HCT116 (cell line): ENCODE measurements at regions not wholly inside any gene's neighbourhood (a gene's known extent, or its start where the extent isn't known, plus 50 kb on each side); places are given as distances from the start of the nearest gene placed in this dataset.

Experiments used
- ATAC-seq: fragments of 200-7000 bp; cut with Tn5 transposase; 2 replicates; pipeline ENCODE4 v1.9.1; 2020; ENCODE audit warnings: mild to moderate bottlenecking, moderate library complexity
- BruUV-seq: library from RNA; stranded (reverse); fragments of 400-500 nt; replicated peaks from 2 replicates; lab custom pipeline; 2021; lab: Mats Ljungman, UMichigan
- CTCF ChIA-PET: fragments of 300-600 bp; sonication (Branson Sonifier 250); formaldehyde crosslinking; loops from one replicate; lab custom pipeline; 2021; ENCODE audit warnings: antibody characterized with exemption; lab: Charles Lee
- POLR2A ChIA-PET: fragments of 300-600, 350-600 bp; sonication (Branson Sonifier 250); formaldehyde crosslinking; loops from one replicate; lab custom pipeline; 2021; ENCODE audit warnings: antibody characterized with exemption; lab: Charles Lee
- RAD21 ChIA-PET, 2 experiments: fragments of 300-600 bp; sonication (Branson Sonifier 250); formaldehyde crosslinking; loops; one replicate each; lab custom pipeline; 2023; ENCODE audit warnings: low total read pairs in 2 of 2; ENCODE audit not compliant: uncharacterized antibody in 2 of 2, unreplicated experiment in 2 of 2, low non-redundant PET in 1 of 2; lab: Charles Lee
- DNase-seq: peaks from one replicate; pipeline ENCODE4 v3.0.0-alpha.2; 2010; ENCODE audit warnings: low read depth, low spot score
- H2AFZ ChIP-seq: fragments of 200-600 bp; shearing (Covaris generic), sonication (generic); 2 replicates; pipeline ENCODE4 v1.6.1; 2017; ENCODE audit warnings: low read depth, mixed run types, mixed read lengths, antibody characterized with exemption, low read length; ENCODE audit not compliant: poor library complexity, severe bottlenecking
- H3K27ac ChIP-seq: 2 replicates; pipeline ENCODE4 v1.5.1; 2012; ENCODE audit warnings: low read depth, low read length
- H3K27me3 ChIP-seq: fragments of 200-600 bp; sonication (generic); 2 replicates; pipeline ENCODE4 v1.6.1; 2016; ENCODE audit warnings: mixed run types, low read length, mixed read lengths; ENCODE audit not compliant: insufficient read depth
- H3K36me3 ChIP-seq, 2 experiments: fragments of 200-500 bp in 1 of 2; fragments of 200-600 bp in 1 of 2; sonication (Bioruptor generic) in 1 of 2; sonication (generic) in 1 of 2; 2 replicates each; pipeline versions ENCODE4 v1.5.1 to v1.6.1; 2014 to 2016; ENCODE audit warnings: low read length in 2 of 2, inconsistent platforms in 1 of 2, mixed read lengths in 1 of 2, mixed run types in 1 of 2; ENCODE audit not compliant: insufficient read depth in 2 of 2, control insufficient read depth in 1 of 2
- H3K4me1 ChIP-seq, 2 experiments: fragments of 200-600 bp in 1 of 2; sonication (generic) in 1 of 2; 2 replicates each; pipeline versions ENCODE4 v1.5.1 to v1.6.1; 2012 to 2017; ENCODE audit warnings: low read length in 2 of 2, inconsistent platforms in 1 of 2, mild to moderate bottlenecking in 1 of 2, mixed read lengths in 1 of 2, mixed run types in 1 of 2, moderate library complexity in 1 of 2; ENCODE audit not compliant: insufficient read depth in 2 of 2, control insufficient read depth in 1 of 2
- H3K4me2 ChIP-seq: fragments of 200-600 bp; sonication (generic); 2 replicates; pipeline ENCODE4 v1.6.1; 2017; ENCODE audit warnings: mixed run types, low read length, mixed read lengths
- H3K4me3 ChIP-seq, 2 experiments: fragments of 200-600 bp in 1 of 2; sonication (generic) in 1 of 2; replicated peaks in 1 of 2; 2 replicates each; pipeline ENCODE4 v1.5.1; 2011 to 2016; ENCODE audit warnings: low read length in 2 of 2, control low read depth in 1 of 2, low read depth in 1 of 2, mild to moderate bottlenecking in 1 of 2, mixed read lengths in 1 of 2, mixed run types in 1 of 2
- H3K79me2 ChIP-seq: fragments of 200-600 bp; sonication (generic); 2 replicates; pipeline ENCODE4 v1.6.1; 2017; ENCODE audit warnings: mild to moderate bottlenecking, mixed run types, low read length, moderate library complexity, mixed read lengths; ENCODE audit not compliant: insufficient read depth
- H3K9ac ChIP-seq: fragments of 200-600 bp; sonication (generic); 2 replicates; pipeline ENCODE4 v1.6.1; 2016; ENCODE audit warnings: low read length, mixed read lengths
- H3K9me2 ChIP-seq: fragments of 200-600 bp; sonication (generic), shearing (Covaris generic); 2 replicates; pipeline ENCODE4 v1.6.1; 2017; ENCODE audit warnings: mixed run types, mild to moderate bottlenecking, moderate library complexity; ENCODE audit not compliant: insufficient read depth
- H3K9me3 ChIP-seq, 2 experiments: fragments of 200-500 bp in 1 of 2; fragments of 200-600 bp in 1 of 2; sonication (Bioruptor generic) in 1 of 2; sonication (generic) in 1 of 2; 2 replicates each; pipeline ENCODE4 v1.6.1; 2014 to 2017; ENCODE audit warnings: low read length in 2 of 2, mixed read lengths in 2 of 2, inconsistent platforms in 1 of 2, low read depth in 1 of 2, mild to moderate bottlenecking in 1 of 2, mixed run types in 1 of 2, moderate library complexity in 1 of 2; ENCODE audit not compliant: control insufficient read depth in 1 of 2, insufficient read depth in 1 of 2
- H4K20me1 ChIP-seq: fragments of 200-600 bp; sonication (generic), shearing (Covaris generic); 2 replicates; pipeline ENCODE4 v1.6.1; 2017; ENCODE audit warnings: mixed run types, mild to moderate bottlenecking, moderate library complexity; ENCODE audit not compliant: insufficient read depth
- CBX3 ChIP-seq: IDR thresholded peaks from 2 replicates; pipeline ENCODE4 v1.6.1; 2012; ENCODE audit warnings: low read depth
- CEBPB ChIP-seq: IDR thresholded peaks from 2 replicates; pipeline ENCODE4 v1.6.1; 2012; ENCODE audit warnings: low read depth
- EGR1 ChIP-seq: IDR thresholded peaks from 2 replicates; pipeline ENCODE4 v1.6.1; 2012; ENCODE audit warnings: low read depth
- EZH2 ChIP-seq: fragments of 200-600 bp; sonication (generic); IDR thresholded peaks from 2 replicates; pipeline ENCODE4 v1.6.1; 2017; ENCODE audit warnings: antibody characterized with exemption, mixed run types
- JUND ChIP-seq: IDR thresholded peaks from 2 replicates; pipeline ENCODE4 v1.6.1; 2012
- POLR2AphosphoS5 ChIP-seq: IDR thresholded peaks from 2 replicates; pipeline ENCODE4 v1.6.1; 2011; ENCODE audit warnings: mild to moderate bottlenecking, low read depth, low read length, moderate library complexity
- REST ChIP-seq: IDR thresholded peaks from 2 replicates; pipeline ENCODE4 v1.6.1; 2012; ENCODE audit warnings: low read depth
- SP1 ChIP-seq: IDR thresholded peaks from 2 replicates; pipeline ENCODE4 v1.6.1; 2012; ENCODE audit warnings: low read depth
- SRF ChIP-seq: IDR thresholded peaks from 2 replicates; pipeline ENCODE4 v1.6.1; 2012; ENCODE audit warnings: low read depth
- TCF7L2 ChIP-seq: IDR thresholded peaks from 2 replicates; pipeline ENCODE4 v1.7.0; 2011; ENCODE audit warnings: borderline replicate concordance, inconsistent platforms; ENCODE audit not compliant: insufficient read depth, insufficient read length; ENCODE audit errors: extremely low read depth
- YY1 ChIP-seq: IDR thresholded peaks from 2 replicates; pipeline ENCODE4 v1.6.1; 2011; ENCODE audit warnings: low read length, low read depth, moderate library complexity, mild to moderate bottlenecking; ENCODE audit not compliant: insufficient replicate concordance; ENCODE audit errors: extremely low read depth
- ZNF274 ChIP-seq: fragments of 200-500 bp; sonication (Bioruptor generic); IDR thresholded peaks from 2 replicates; pipeline ENCODE4 v1.6.1; 2014; ENCODE audit warnings: mild to moderate bottlenecking, low read depth, low read length, inconsistent platforms
- intact Hi-C: fragments of 100-400 bp; cut with micrococcal nuclease; formaldehyde crosslinking; loops from 2 replicates; pipeline ENCODE4 v1.10.0; 2022
- TF ChIP-seq, protein P1 (sequence below), 3 experiments: fragments of 200-600 bp in 1 of 3; sonication (generic) in 1 of 3; IDR thresholded peaks in 2 of 3; conservative IDR thresholded peaks in 1 of 3; 2 replicates each; pipeline ENCODE4 v1.5.1; 2012 to 2017; ENCODE audit warnings: low read depth in 2 of 3, low read length in 2 of 3, antibody characterized with exemption in 1 of 3, borderline replicate concordance in 1 of 3, control low read depth in 1 of 3, mild to moderate bottlenecking in 1 of 3, mixed read lengths in 1 of 3, mixed run types in 1 of 3, moderate library complexity in 1 of 3; ENCODE audit not compliant: insufficient read depth in 1 of 3
- TF ChIP-seq, protein P2 (sequence below): IDR thresholded peaks from 2 replicates; pipeline ENCODE4 v1.6.1; 2012

- BruUV-seq = no TSS peak
- no peaks in the 10 kb centered on the region for H3K9me2 ChIP-seq
- ChIA-PET POLR2A (no interaction called here), CTCF (no interaction called here), RAD21 (no interaction called here)
- no peak overlapping the region for H3K9ac ChIP-seq
- H3K4me1 ChIP-seq = no peaks in the 10 kb centered on the region
- DNase-seq (no peak), ATAC-seq (no peak)
- H3K36me3 ChIP-seq = no peaks in the 10 kb centered on the region
- H3K4me2 ChIP-seq = no peak overlapping the region
- H3K27me3 ChIP-seq = no peaks in the 10 kb centered on the region
- no peaks in the 10 kb centered on the region for H3K9me3 ChIP-seq
- H3K27ac ChIP-seq = no peak overlapping the region
- no peaks in the 10 kb centered on the region for H4K20me1 ChIP-seq
- no peak for TF ChIP-seq EZH2
- TF ChIP-seq SRF = no peak
- TF ChIP-seq CBX3 = no peak
- no peak for TF ChIP-seq EGR1
- TF ChIP-seq, protein P1, sequence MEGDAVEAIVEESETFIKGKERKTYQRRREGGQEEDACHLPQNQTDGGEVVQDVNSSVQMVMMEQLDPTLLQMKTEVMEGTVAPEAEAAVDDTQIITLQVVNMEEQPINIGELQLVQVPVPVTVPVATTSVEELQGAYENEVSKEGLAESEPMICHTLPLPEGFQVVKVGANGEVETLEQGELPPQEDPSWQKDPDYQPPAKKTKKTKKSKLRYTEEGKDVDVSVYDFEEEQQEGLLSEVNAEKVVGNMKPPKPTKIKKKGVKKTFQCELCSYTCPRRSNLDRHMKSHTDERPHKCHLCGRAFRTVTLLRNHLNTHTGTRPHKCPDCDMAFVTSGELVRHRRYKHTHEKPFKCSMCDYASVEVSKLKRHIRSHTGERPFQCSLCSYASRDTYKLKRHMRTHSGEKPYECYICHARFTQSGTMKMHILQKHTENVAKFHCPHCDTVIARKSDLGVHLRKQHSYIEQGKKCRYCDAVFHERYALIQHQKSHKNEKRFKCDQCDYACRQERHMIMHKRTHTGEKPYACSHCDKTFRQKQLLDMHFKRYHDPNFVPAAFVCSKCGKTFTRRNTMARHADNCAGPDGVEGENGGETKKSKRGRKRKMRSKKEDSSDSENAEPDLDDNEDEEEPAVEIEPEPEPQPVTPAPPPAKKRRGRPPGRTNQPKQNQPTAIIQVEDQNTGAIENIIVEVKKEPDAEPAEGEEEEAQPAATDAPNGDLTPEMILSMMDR (IDR thresholded peaks at IDR 0.05 in 2 of 3, conservative IDR thresholded peaks at IDR 0.05 in 1 of 3; ENCODE audit: borderline replicate concordance in 1 of 3, insufficient read depth in 1 of 3, low read depth in 2 of 3, low read length in 2 of 3) = no peak
- TF ChIP-seq YY1 = no peak
- intact Hi-C loops = no loop called here
- no peaks in the 10 kb centered on the region for H3K79me2 ChIP-seq
- no peak overlapping the region for H2AFZ ChIP-seq
- no peak overlapping the region for H3K4me3 ChIP-seq
Observed at GRCh38 chr4:122996350-122996749, 74.0 kb upstream of the NUDT6 start.

- H3K4me1 ChIP-seq = no peaks in the 10 kb centered on the region
- TF ChIP-seq YY1 = no peak
- TF ChIP-seq, protein P2, sequence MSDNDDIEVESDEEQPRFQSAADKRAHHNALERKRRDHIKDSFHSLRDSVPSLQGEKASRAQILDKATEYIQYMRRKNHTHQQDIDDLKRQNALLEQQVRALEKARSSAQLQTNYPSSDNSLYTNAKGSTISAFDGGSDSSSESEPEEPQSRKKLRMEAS = no peak
- no peak for TF ChIP-seq REST
- TF ChIP-seq SP1 = no peak
- TF ChIP-seq JUND = no peak
- TF ChIP-seq ZNF274 = no peak
- no peak for TF ChIP-seq TCF7L2
- TF ChIP-seq CEBPB = no peak
- TF ChIP-seq POLR2AphosphoS5 = no peak
- TF ChIP-seq, all 23 proteins: peak for 0
- Histone ChIP-seq H4K20me1 (no peaks in the 10 kb centered on the region), H2AFZ (no peak overlapping the region), H3K27ac (no peak overlapping the region), H3K9me3 (no peaks in the 10 kb centered on the region), H3K36me3 (no peaks in the 10 kb centered on the region), H3K4me2 (no peak overlapping the region), H3K9ac (no peak overlapping the region), H3K27me3 (no peaks in the 10 kb centered on the region), H3K79me2 (no peaks in the 10 kb centered on the region), H3K4me3 (no peak overlapping the region), H3K9me2 (no peaks in the 10 kb centered on the region)
- ChIA-PET RAD21 (no interaction called here), CTCF (no interaction called here), POLR2A (no interaction called here)
- no TSS peak for BruUV-seq
- DNase-seq (no peak), ATAC-seq (no peak)
- intact Hi-C loops = no loop called here
Observed at GRCh38 chr4:122997463-122998101, 75.2 kb upstream of the NUDT6 start.
